K562 (cell line): ENCODE measurements at regions not wholly inside any gene's neighbourhood (a gene's known extent, or its start where the extent isn't known, plus 50 kb on each side); places are given as distances from the start of the nearest gene placed in this dataset.

Experiments
- ATAC-seq: fragments of 200-7000 bp; cut with Tn5 transposase; 3 replicates; pipeline ENCODE4 v1.9.1; 2020; ENCODE audit warnings: moderate library complexity
- BruUV-seq: library from RNA; stranded (reverse); fragments of 400-500 nt; replicated peaks from 2 replicates; lab custom pipeline; 2021; lab: Mats Ljungman, UMichigan
- CTCF ChIA-PET: fragments of 300-600 bp; formaldehyde crosslinking; extraction: SDS; loops from one replicate; lab custom pipeline; 2021; ENCODE audit warnings: low intra/inter-chr PET ratio; lab: Yijun Ruan, JAX
- POLR2A ChIA-PET: fragments of 300-600, 350-650 bp; sonication (Branson Sonifier 250); formaldehyde crosslinking; extraction: SDS; loops from one replicate; lab custom pipeline; 2021; ENCODE audit warnings: antibody characterized with exemption, inconsistent platforms; lab: Yijun Ruan, JAX
- DNase-seq, 4 experiments: peaks; one replicate each; pipeline versions ENCODE4 v3.0.0 to v3.0.0-alpha.2; 2011 to 2018; ENCODE audit warnings: low spot score in 3 of 4, mixed read lengths in 3 of 4; ENCODE audit errors: extremely low read depth in 1 of 4
- FAIRE-seq: peaks from 2 replicates; lab custom pipeline; 2011; peaks lifted over from hg19 to GRCh38; lab: Jason Lieb, UNC
- H2AFZ ChIP-seq: 2 replicates; pipeline ENCODE4 v1.6.0; 2011; ENCODE audit warnings: low read depth, low read length, control low read depth, inconsistent platforms
- H3K27ac ChIP-seq: fragments of 200-600 bp; 3 replicates; pipeline ENCODE4 v1.8.0; 2011; ENCODE audit warnings: low read depth, mild to moderate bottlenecking, control low read depth, inconsistent platforms, low read length, moderate library complexity, mixed read lengths; ENCODE audit errors: extremely low read depth
- H3K27me3 ChIP-seq, 2 experiments: fragments of 300-600 bp in 1 of 2; 2 replicates in 1 of 2; 3 replicates in 1 of 2; pipeline versions ENCODE4 v1.6.0 to v1.8.0; 2011; ENCODE audit warnings: inconsistent platforms in 2 of 2, low read length in 2 of 2, mild to moderate bottlenecking in 1 of 2, mixed read lengths in 1 of 2, moderate library complexity in 1 of 2; ENCODE audit not compliant: control insufficient read depth in 2 of 2, insufficient read depth in 2 of 2
- H3K36me3 ChIP-seq: fragments of 300-600 bp; 3 replicates; pipeline ENCODE4 v1.8.0; 2011; ENCODE audit warnings: mild to moderate bottlenecking, low read length, inconsistent platforms; ENCODE audit not compliant: control insufficient read depth, insufficient read depth
- H3K4me1 ChIP-seq, 2 experiments: fragments of 200-600 bp in 1 of 2; replicated peaks in 1 of 2; 2 replicates in 1 of 2; 3 replicates in 1 of 2; pipeline versions ENCODE4 v1.5.1 to v1.8.0; 2011; ENCODE audit warnings: inconsistent platforms in 2 of 2, low read length in 2 of 2, mild to moderate bottlenecking in 1 of 2, mixed read lengths in 1 of 2, moderate library complexity in 1 of 2; ENCODE audit not compliant: control insufficient read depth in 2 of 2, insufficient read depth in 2 of 2
- H3K4me2 ChIP-seq: 2 replicates; pipeline ENCODE4 v1.6.1; 2011; ENCODE audit warnings: low read length, control low read depth, inconsistent platforms, mixed read lengths; ENCODE audit not compliant: insufficient read depth
- H3K4me3 ChIP-seq: fragments of 200-600 bp; sonication (generic), shearing (Covaris generic); 2 replicates; pipeline ENCODE4 v1.5.1; 2016; ENCODE audit warnings: control low read depth, inconsistent platforms
- H3K79me2 ChIP-seq: fragments of 200-600 bp; 3 replicates; pipeline ENCODE4 v1.8.0; 2011; ENCODE audit warnings: low read length, inconsistent platforms; ENCODE audit not compliant: control insufficient read depth, insufficient read depth
- H3K9ac ChIP-seq, 2 experiments: 2 replicates each; pipeline versions ENCODE4 v1.6.0 to v1.6.1; 2011; ENCODE audit warnings: low read depth in 2 of 2, low read length in 2 of 2, control low read depth in 1 of 2, inconsistent platforms in 1 of 2, mild to moderate bottlenecking in 1 of 2, mixed read lengths in 1 of 2; ENCODE audit not compliant: insufficient read depth in 1 of 2
- H3K9me1 ChIP-seq: one replicate; pipeline ENCODE4 v1.6.0; 2011; ENCODE audit warnings: inconsistent platforms, mild to moderate bottlenecking, low read length, moderate library complexity; ENCODE audit not compliant: control insufficient read depth, insufficient read depth
- H3K9me3 ChIP-seq: replicated peaks from 2 replicates; pipeline ENCODE4 v1.5.1; 2011; ENCODE audit warnings: low read depth, low read length, inconsistent platforms; ENCODE audit not compliant: control insufficient read depth, insufficient read depth
- H4K20me1 ChIP-seq: replicated peaks from 2 replicates; pipeline ENCODE4 v1.6.1; 2011; ENCODE audit warnings: low read length, inconsistent platforms, mixed read lengths; ENCODE audit not compliant: control insufficient read depth, insufficient read depth
- BHLHE40 ChIP-seq: IDR thresholded peaks from 2 replicates; pipeline ENCODE4 v1.6.1; 2011; ENCODE audit warnings: low read length, improper control_type of control experiment
- FOXP1 ChIP-seq: sonication (generic); formaldehyde crosslinking; IDR thresholded peaks from 2 replicates; pipeline ENCODE4 v1.8.0; 2022; ENCODE audit warnings: mild to moderate bottlenecking, missing genetic modification reagents
- HINFP ChIP-seq: fragments of 450-650 bp; conservative IDR thresholded peaks from 2 replicates; pipeline ENCODE4 v1.6.1; 2016; ENCODE audit warnings: missing genetic modification characterization, low read depth, mild to moderate bottlenecking, control low read depth, missing compliant biosample characterization
- KAT8 ChIP-seq: fragments of 450-650 bp; IDR thresholded peaks from 2 replicates; pipeline ENCODE4 v1.6.1; 2016; ENCODE audit warnings: low read depth, mild to moderate bottlenecking
- MCM3 ChIP-seq: fragments of 450-650 bp; IDR thresholded peaks from 2 replicates; pipeline ENCODE4 v1.6.1; 2016
- SETDB1 ChIP-seq: IDR thresholded peaks from one replicate; pipeline ENCODE4 v1.6.1; 2012; ENCODE audit warnings: low read length, control low read depth, inconsistent platforms
- ZNF274 ChIP-seq: IDR thresholded peaks from 2 replicates; pipeline ENCODE4 v1.6.1; 2011; ENCODE audit warnings: low read depth, mild to moderate bottlenecking, low read length, moderate library complexity, borderline replicate concordance
- ZNF436 ChIP-seq: fragments of 250-450, 450-650 bp; sonication (Bioruptor Pico); formaldehyde crosslinking; IDR thresholded peaks from 2 replicates; pipeline ENCODE4 v1.7.0; 2020; ENCODE audit warnings: mild to moderate bottlenecking
- ZNF444 ChIP-seq: fragments of 250-450 bp; sonication (Bioruptor Pico); IDR thresholded peaks from 2 replicates; pipeline ENCODE4 v1.4.0; 2020; ENCODE audit warnings: mild to moderate bottlenecking, moderate library complexity
- ZNF445 ChIP-seq: fragments of 250-450 bp; sonication (Bioruptor Pico); IDR thresholded peaks from 2 replicates; pipeline ENCODE4 v1.4.0; 2020; ENCODE audit warnings: low read depth, mild to moderate bottlenecking, moderate library complexity
- ZNF76 ChIP-seq: fragments of 250-450 bp; sonication (Bioruptor Pico); IDR thresholded peaks from 2 replicates; pipeline ENCODE4 v1.4.0; 2020; ENCODE audit warnings: mild to moderate bottlenecking, moderate library complexity, borderline replicate concordance
- WGBS: fragments of 100-300 bp; shearing (Covaris generic); methylation state at CpG from one replicate; pipeline ENCODE4 v1.1.6; 2016; ENCODE audit warnings: low coverage, mixed read lengths; ENCODE audit not compliant: insufficient coverage; ENCODE audit errors: missing lambda C conversion rate; 5-methylcytosine and 5-hydroxymethylcytosine counted together
- in situ Hi-C: fragments of 300-500 bp; cut with MboI; formaldehyde crosslinking; loops from 4 replicates; pipeline ENCODE4 v1.15.0; 2018; ENCODE audit warnings: inconsistent platforms, mixed read lengths
- intact Hi-C: fragments of 100-400 bp; cut with micrococcal nuclease; formaldehyde crosslinking; loops from 2 replicates; pipeline ENCODE4 v1.14.2; 2022

- Histone ChIP-seq H3K4me1 (no peaks in the 10 kb centered on the region), H3K9me3 (no peaks in the 10 kb centered on the region), H3K27me3 (no peaks in the 10 kb centered on the region), H3K4me3 (no peak overlapping the region), H3K4me2 (no peak overlapping the region), H3K9me1 (no peaks in the 10 kb centered on the region), H3K79me2 (no peaks in the 10 kb centered on the region), H3K9ac (no peak overlapping the region), H3K27ac (no peak overlapping the region), H2AFZ (no peak overlapping the region), H4K20me1 (no peaks in the 10 kb centered on the region), H3K36me3 (no peaks in the 10 kb centered on the region)
- DNase-seq (no peak), ATAC-seq (no peak), FAIRE-seq (no peak)
- in situ Hi-C loops (no loop called here), intact Hi-C loops (no loop called here)
- CTCF ChIA-PET: no interaction called here
- WGBS: 0% methylated on average over 3 of the region's 3 CpGs
- BruUV-seq: no TSS peak
- POLR2A ChIA-PET: no interaction called here
- TF ChIP-seq ZNF436: no peak
- TF ChIP-seq BHLHE40: no peak
- TF ChIP-seq ZNF76 (CRISPR knock-in tag): no peak
- no peak for TF ChIP-seq ZNF444
- no peak for TF ChIP-seq ZNF274
- TF ChIP-seq KAT8: no peak
- TF ChIP-seq ZNF445 (CRISPR knock-in tag): no peak
- TF ChIP-seq HINFP: no peak
- TF ChIP-seq MCM3: no peak
- no peak for TF ChIP-seq FOXP1
- no peak for TF ChIP-seq SETDB1
Measured at GRCh38 chr6:94588301-94588700, 989.0 kb upstream of the MANEA start.
